ENCODE measurements at regions not wholly inside any gene's neighbourhood (a gene's known extent, or its start where the extent isn't known, plus 50 kb on each side); places are given as distances from the start of the nearest gene placed in this dataset.

DNA sequence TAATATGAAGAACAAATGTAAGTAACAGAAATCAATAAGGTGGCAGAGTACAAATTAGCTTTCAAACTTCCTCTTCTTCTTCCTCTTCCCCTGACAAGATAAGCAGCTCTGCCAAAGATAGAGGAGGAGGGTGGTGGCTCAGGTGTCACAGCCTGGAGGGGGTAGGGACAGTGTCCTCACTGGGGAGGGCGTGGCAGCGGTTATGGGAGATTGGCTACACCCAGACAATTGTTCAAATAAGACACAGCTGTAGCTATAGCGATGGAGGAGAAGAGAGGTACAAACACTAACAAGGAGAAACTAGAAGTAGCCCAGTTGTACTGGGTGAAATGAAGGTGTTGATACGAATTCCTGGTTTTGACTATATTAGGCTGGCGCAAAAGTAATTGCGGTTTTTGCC is 198.5 kb downstream of the TBXT start:
- H3K36me3 ChIP-seq (ENCODE audit: low read depth, low read length), result no peaks in the 10 kb centered on the region
- POLR2A ChIA-PET (ENCODE audit: unreplicated experiment), result no interaction called here

DNA sequence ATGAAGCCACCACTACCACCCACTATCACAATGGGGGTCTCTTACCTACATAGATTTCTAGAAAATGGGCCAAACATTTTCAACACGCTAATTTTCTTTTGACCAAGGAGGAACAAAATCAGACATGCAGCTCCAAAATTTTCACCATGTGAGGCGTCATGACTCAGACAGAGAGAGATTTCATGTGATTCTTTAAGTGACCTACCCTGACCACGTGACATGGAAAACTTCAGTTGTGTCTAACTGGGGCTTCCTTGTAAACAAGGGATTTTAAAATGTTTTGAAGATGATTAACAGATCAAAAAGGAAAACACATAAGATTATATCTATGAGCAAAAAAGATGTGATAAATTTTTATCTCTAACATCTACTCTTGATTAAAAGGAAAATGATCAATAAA is 199.2 kb downstream of the TBXT start:
- no peak overlapping the region for H2AFZ ChIP-seq (ENCODE audit: low read length)
- intact Hi-C loops (cut with micrococcal nuclease), result no loop called here
- no peaks in the 10 kb centered on the region for H3K9me3 ChIP-seq (ENCODE audit: low read length)
- TF ChIP-seq EZH2phosphoT487 (IDR thresholded peaks at IDR 0.05; ENCODE audit: borderline replicate concordance, low read length), result no peak
- TF ChIP-seq, protein P1, sequence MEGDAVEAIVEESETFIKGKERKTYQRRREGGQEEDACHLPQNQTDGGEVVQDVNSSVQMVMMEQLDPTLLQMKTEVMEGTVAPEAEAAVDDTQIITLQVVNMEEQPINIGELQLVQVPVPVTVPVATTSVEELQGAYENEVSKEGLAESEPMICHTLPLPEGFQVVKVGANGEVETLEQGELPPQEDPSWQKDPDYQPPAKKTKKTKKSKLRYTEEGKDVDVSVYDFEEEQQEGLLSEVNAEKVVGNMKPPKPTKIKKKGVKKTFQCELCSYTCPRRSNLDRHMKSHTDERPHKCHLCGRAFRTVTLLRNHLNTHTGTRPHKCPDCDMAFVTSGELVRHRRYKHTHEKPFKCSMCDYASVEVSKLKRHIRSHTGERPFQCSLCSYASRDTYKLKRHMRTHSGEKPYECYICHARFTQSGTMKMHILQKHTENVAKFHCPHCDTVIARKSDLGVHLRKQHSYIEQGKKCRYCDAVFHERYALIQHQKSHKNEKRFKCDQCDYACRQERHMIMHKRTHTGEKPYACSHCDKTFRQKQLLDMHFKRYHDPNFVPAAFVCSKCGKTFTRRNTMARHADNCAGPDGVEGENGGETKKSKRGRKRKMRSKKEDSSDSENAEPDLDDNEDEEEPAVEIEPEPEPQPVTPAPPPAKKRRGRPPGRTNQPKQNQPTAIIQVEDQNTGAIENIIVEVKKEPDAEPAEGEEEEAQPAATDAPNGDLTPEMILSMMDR (conservative IDR thresholded peaks at IDR 0.05; ENCODE audit: low read depth, low read length), result no peak
- TF ChIP-seq EZH2 (IDR thresholded peaks at IDR 0.05; ENCODE audit: low read length, unreplicated experiment), result no peak
- no peaks in the 10 kb centered on the region for H3K9me2 ChIP-seq (replicated peaks; ENCODE audit: low read length)
- ChIA-PET CTCF (no interaction called here), POLR2A (ENCODE audit: unreplicated experiment) (no interaction called here)
- ATAC-seq, result no peak
- H3K79me2 ChIP-seq (ENCODE audit: low read length), result no peaks in the 10 kb centered on the region
- H3F3A ChIP-seq (ENCODE audit: low read length, unreplicated experiment), result no peaks in the 10 kb centered on the region
- no peaks in the 10 kb centered on the region for H4K20me1 ChIP-seq (ENCODE audit: low read length)
- no peak overlapping the region for H3K27ac ChIP-seq (ENCODE audit: low read length)
- H3K4me3 ChIP-seq (ENCODE audit: low read length), result no peak overlapping the region
- no peaks in the 10 kb centered on the region for H3K36me3 ChIP-seq (ENCODE audit: low read depth, low read length)
- no TSS peak for BruUV-seq (replicated peaks)
- DNase-seq, result no peak
- no peaks in the 10 kb centered on the region for H3K4me1 ChIP-seq (ENCODE audit: insufficient read depth, low read length)
- 0 out of 2 replicates have a peak, but pooled peaks cover 3% of the 10 kb centered on the region for H3K27me3 ChIP-seq (ENCODE audit: low read length)
- H3K9ac ChIP-seq (ENCODE audit: low read length), result no peak overlapping the region
- no peak overlapping the region for H3K4me2 ChIP-seq (ENCODE audit: low read length)

More for the DNA sequence above, 198.5 kb downstream of the TBXT start:
- Histone ChIP-seq H3K4me3 (ENCODE audit: low read length) (no peak overlapping the region), H3K27ac (ENCODE audit: low read length) (no peak overlapping the region), H3K9me2 (replicated peaks; ENCODE audit: low read length) (no peaks in the 10 kb centered on the region), H3K4me1 (ENCODE audit: insufficient read depth, low read length) (no peaks in the 10 kb centered on the region), H3K27me3 (ENCODE audit: low read length) (0 out of 2 replicates have a peak, but pooled peaks cover 3% of the 10 kb centered on the region), H3K9ac (ENCODE audit: low read length) (no peak overlapping the region), H2AFZ (ENCODE audit: low read length) (no peak overlapping the region), H3K9me3 (ENCODE audit: low read length) (no peaks in the 10 kb centered on the region), H3K4me2 (ENCODE audit: low read length) (no peak overlapping the region), H3K79me2 (ENCODE audit: low read length) (no peaks in the 10 kb centered on the region), H4K20me1 (ENCODE audit: low read length) (no peaks in the 10 kb centered on the region), H3F3A (ENCODE audit: low read length, unreplicated experiment) (no peaks in the 10 kb centered on the region)
- no peak for TF ChIP-seq EZH2 (IDR thresholded peaks at IDR 0.05; ENCODE audit: low read length, unreplicated experiment)
- TF ChIP-seq EZH2phosphoT487 (IDR thresholded peaks at IDR 0.05; ENCODE audit: borderline replicate concordance, low read length), result no peak
- TF ChIP-seq, protein P1 (conservative IDR thresholded peaks at IDR 0.05; ENCODE audit: low read depth, low read length), result no peak
- no TSS peak for BruUV-seq (replicated peaks)
- DNase-seq (no peak), ATAC-seq (no peak)
- CTCF ChIA-PET, result no interaction called here
- intact Hi-C loops (cut with micrococcal nuclease), result no loop called here

DNA sequence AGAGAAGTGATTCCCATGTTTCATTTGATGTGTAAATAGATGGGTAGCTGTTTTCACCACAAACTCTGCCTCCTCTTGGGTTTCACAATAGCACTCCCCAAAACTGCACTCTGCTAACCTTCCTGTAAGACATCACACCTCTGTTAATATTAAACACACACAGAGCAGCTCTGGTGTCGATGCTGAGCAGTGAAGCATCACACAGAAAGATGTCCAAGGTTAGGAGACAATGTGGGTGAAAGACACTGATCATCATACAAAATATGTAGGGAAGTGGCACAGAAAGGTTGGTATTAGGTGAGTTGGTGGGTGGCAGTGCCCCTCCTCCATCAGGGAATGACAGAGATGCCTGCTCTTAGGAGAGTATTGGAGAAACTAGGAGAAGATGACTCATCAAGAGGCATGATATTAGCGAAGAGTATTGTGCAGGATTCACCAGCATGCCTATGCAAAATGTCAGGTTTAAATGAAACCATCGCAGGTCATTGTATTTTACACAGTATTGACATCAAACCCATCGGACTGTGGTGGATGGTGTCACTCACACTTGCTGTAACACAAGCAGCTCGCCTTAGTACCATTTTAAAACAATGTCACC is 199.7 kb downstream of the TBXT start:
- TF ChIP-seq, protein P1 (conservative IDR thresholded peaks at IDR 0.05; ENCODE audit: low read depth, low read length), result no peak
- TF ChIP-seq EZH2phosphoT487 (IDR thresholded peaks at IDR 0.05; ENCODE audit: borderline replicate concordance, low read length), result no peak
- DNase-seq (no peak), ATAC-seq (no peak)
- Histone ChIP-seq H3K4me1 (ENCODE audit: insufficient read depth, low read length) (no peaks in the 10 kb centered on the region), H3K4me3 (ENCODE audit: low read length) (no peak overlapping the region), H3K9me3 (ENCODE audit: low read length) (no peaks in the 10 kb centered on the region), H3K9me2 (replicated peaks; ENCODE audit: low read length) (no peaks in the 10 kb centered on the region), H2AFZ (ENCODE audit: low read length) (no peak overlapping the region), H4K20me1 (ENCODE audit: low read length) (no peaks in the 10 kb centered on the region), H3K9ac (ENCODE audit: low read length) (no peak overlapping the region), H3K4me2 (ENCODE audit: low read length) (no peak overlapping the region), H3K36me3 (ENCODE audit: low read depth, low read length) (no peaks in the 10 kb centered on the region), H3K27ac (ENCODE audit: low read length) (no peak overlapping the region), H3K79me2 (ENCODE audit: low read length) (no peaks in the 10 kb centered on the region), H3F3A (ENCODE audit: low read length, unreplicated experiment) (no peaks in the 10 kb centered on the region), H3K27me3 (ENCODE audit: low read length) (0 out of 2 replicates have a peak, but pooled peaks cover 3% of the 10 kb centered on the region)
- intact Hi-C loops (cut with micrococcal nuclease), result no loop called here
- CTCF ChIA-PET, result no interaction called here
- no TSS peak for BruUV-seq (replicated peaks)
- POLR2A ChIA-PET (ENCODE audit: unreplicated experiment), result no interaction called here
